GM12873 (cell line): ENCODE measurements at regions not wholly inside any gene's neighbourhood (a gene's known extent, or its start where the extent isn't known, plus 50 kb on each side); places are given as distances from the start of the nearest gene placed in this dataset.
A peak's percentile ranks its signal among the peaks of the same experiment; 100 is the strongest.

Experiments used
- TF ChIP-seq, protein P1 (sequence below): IDR thresholded peaks from 2 replicates; pipeline ENCODE4 v1.5.1; 2012; ENCODE audit warnings: low read depth, mild to moderate bottlenecking, moderate library complexity, low read length, control low read depth; ENCODE audit not compliant: insufficient read depth; ENCODE audit errors: missing control alignments

- TF ChIP-seq, protein P1, sequence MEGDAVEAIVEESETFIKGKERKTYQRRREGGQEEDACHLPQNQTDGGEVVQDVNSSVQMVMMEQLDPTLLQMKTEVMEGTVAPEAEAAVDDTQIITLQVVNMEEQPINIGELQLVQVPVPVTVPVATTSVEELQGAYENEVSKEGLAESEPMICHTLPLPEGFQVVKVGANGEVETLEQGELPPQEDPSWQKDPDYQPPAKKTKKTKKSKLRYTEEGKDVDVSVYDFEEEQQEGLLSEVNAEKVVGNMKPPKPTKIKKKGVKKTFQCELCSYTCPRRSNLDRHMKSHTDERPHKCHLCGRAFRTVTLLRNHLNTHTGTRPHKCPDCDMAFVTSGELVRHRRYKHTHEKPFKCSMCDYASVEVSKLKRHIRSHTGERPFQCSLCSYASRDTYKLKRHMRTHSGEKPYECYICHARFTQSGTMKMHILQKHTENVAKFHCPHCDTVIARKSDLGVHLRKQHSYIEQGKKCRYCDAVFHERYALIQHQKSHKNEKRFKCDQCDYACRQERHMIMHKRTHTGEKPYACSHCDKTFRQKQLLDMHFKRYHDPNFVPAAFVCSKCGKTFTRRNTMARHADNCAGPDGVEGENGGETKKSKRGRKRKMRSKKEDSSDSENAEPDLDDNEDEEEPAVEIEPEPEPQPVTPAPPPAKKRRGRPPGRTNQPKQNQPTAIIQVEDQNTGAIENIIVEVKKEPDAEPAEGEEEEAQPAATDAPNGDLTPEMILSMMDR: no peak
Observed at GRCh38 chr10:90133606-90134005, 432.2 kb downstream of the KIF20B start.

DNA sequence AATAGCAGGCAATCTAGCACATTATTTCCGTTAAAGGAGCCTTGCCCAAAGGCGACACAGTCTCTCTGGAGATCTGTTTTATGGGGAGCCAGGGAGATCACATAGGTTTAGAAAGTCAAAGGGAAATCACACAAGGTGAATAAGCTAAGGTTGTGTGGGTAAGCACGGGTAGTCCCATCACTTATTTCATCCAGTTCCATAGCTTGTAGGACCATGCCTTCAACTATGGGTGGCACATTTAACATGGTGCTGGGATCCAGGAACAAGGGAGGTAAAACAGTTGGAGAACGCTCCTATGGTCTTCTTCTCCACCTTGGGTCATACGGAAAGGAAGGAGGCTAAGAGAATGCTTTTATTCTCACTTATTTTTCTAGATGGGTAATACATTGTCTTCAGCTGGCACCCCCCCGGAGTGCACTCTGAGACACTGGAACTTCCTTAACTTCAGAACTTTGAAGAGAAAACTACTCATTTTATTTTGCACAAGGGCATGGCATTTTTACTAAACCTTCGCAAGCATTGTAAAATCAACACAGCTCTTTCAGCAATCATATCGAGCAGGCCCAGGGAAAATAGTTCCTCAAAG is 435.4 kb downstream of the KIF20B start:
- TF ChIP-seq, protein P1: no peak

- TF ChIP-seq, protein P1: peak; percentile 61
Observed at GRCh38 chr10:90138844-90139243, 437.5 kb downstream of the KIF20B start.

DNA sequence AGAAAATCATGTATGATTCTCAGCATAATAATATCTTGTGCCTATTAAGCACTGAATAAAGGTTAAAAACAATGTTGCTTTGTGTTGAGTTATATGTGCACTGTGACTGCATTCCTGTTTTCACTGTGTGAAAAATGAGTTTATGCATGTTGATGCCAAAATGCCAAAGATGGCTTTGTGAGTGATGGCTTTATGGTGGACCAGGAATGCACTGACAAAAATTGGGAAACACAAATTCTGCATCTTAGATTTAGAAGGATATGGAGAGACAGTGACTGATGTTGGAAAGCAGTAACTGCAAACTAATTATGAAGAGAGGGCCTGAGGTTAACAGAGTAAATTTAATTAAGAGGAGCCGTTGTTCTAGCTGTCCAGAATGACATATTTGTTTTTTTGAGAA is 440.4 kb downstream of the KIF20B start:
- TF ChIP-seq, protein P1: no peak

DNA sequence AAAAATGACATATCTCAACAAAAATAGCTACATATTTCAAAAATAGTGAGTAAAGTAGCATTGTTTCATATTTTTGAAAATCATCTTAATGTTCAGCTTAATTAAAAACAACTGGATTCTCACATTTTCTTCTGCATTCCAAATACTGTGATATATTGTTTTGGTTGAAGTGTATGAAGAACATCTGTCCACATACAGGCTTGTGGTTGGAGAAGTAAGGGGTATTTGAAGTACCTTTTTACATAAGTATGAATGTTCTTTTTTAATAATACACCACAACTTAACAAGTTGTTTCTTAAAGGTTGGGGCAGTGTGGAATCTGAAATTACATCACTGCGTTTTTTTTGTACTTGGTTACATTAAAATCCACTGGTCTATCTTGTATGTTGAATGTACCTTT is 442.5 kb downstream of the KIF20B start:
- TF ChIP-seq, protein P1: no peak

DNA sequence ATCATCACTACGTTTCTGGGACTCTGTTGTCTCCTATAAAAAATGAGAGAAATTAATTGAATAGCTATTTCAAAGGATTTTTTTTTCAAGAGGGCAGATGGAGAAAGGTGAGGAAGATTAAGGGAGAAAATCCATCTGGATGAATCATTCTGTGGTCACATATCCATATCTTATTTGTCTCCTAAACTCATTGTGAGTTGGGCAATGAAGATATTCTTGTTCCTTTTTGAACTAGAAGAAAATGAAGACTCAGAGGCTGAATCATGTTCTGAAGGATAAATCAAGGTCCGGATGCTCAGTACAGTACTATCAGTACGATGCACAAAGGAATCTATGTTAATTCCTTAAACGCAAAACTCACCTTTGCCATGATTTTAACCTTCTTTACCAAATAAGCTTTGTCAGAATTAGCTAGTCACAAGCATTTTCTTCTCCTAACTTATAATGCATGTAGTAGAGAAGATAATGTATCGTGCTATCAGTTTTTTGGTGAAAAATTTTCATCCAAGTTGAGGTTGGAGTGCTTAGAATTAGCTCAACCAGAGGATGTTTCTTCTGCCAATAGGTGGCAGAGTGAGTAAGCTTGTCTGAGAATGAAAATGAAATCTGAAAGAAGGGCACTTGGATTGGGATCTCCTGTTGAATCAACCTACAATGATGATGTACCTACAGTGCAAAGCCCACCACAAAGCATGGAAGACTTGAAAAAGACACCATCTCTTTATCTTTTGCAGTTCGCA is 446.9 kb downstream of the KIF20B start:
- TF ChIP-seq, protein P1: peak; percentile 55

DNA sequence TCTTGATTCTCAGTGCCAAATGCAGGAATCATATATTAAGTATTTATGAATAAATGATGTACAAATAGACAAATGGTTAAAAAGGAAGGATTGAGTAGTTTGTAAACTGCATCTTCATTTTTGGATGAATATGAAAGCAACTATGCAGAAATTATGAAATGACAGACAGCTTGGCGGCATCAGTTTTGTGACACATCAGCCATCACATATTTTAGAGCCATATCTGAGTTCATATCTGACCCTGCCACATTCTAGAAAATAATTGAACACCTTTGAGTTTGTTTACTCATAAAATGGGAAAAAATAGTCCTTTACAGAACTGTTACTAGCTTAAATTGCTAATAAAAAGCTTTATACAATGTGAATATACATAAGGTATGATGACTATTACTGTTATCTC is 448.2 kb downstream of the KIF20B start:
- TF ChIP-seq, protein P1: no peak
